ENCODE measurements at regions not wholly inside any gene's neighbourhood (a gene's known extent, or its start where the extent isn't known, plus 50 kb on each side); places are given as distances from the start of the nearest gene placed in this dataset.
"Not testable (repeated sequence)": the region's sequence is repeated elsewhere in the genome, so short reads cannot be mapped to it uniquely, and the experiment has no call there.

GRCh38 chr4:131883181-131883580 lies 1265.9 kb upstream of the PCDH10 start:
- H3K4me3 ChIP-seq; H3K9me3 ChIP-seq; DNase-seq; ATAC-seq; H3K27ac ChIP-seq; H3K4me1 ChIP-seq; intact Hi-C loops (cut with DNase I); H3K36me3 ChIP-seq; H3K27me3 ChIP-seq: not testable (repeated sequence)
- 33% methylated on average over 2 of the region's 2 CpGs for WGBS (ENCODE audit: insufficient coverage, low coverage, low lambda C conversion rate, missing lambda C conversion rate)

GRCh38 chr4:131925662-131926061 lies 1223.4 kb upstream of the PCDH10 start:
- H3K27ac ChIP-seq; H3K4me1 ChIP-seq; H3K27me3 ChIP-seq; H3K4me3 ChIP-seq; DNase-seq; intact Hi-C loops (cut with DNase I); H3K9me3 ChIP-seq; ATAC-seq; H3K36me3 ChIP-seq: not testable (repeated sequence)
- WGBS (ENCODE audit: insufficient coverage, low coverage, low lambda C conversion rate, missing lambda C conversion rate), result 33% methylated on average over 2 of the region's 2 CpGs

GRCh38 chr4:131967646-131968045 lies 1181.4 kb upstream of the PCDH10 start:
- H3K9me3 ChIP-seq; H3K4me3 ChIP-seq; DNase-seq; intact Hi-C loops (cut with DNase I); H3K27me3 ChIP-seq; ATAC-seq; H3K36me3 ChIP-seq; H3K27ac ChIP-seq; H3K4me1 ChIP-seq: not testable (repeated sequence)

- Histone ChIP-seq H3K27ac (no peak overlapping the region), H3K4me1 (no peaks in the 10 kb centered on the region), H3K36me3 (no peaks in the 10 kb centered on the region), H3K4me3 (no peak overlapping the region), H3K27me3 (no peaks in the 10 kb centered on the region), H3K9me3 (no peaks in the 10 kb centered on the region)
- ATAC-seq (no peak), DNase-seq (no peak)
- TF ChIP-seq POLR2A (IDR thresholded peaks at IDR 0.05) (no peak), CTCF (IDR thresholded peaks at IDR 0.05) (no peak)
- intact Hi-C loops (cut with DNase I), result no loop called here
- 45% methylated on average over 3 of the region's 4 CpGs for WGBS (ENCODE audit: insufficient coverage, low coverage, low lambda C conversion rate, missing lambda C conversion rate)
These were observed 1174.4 kb upstream of the PCDH10 start for GRCh38 chr4:131974730-131975129.

GRCh38 chr4:131975276-131976132 lies 1173.6 kb upstream of the PCDH10 start:
- H3K4me3 ChIP-seq; intact Hi-C loops (cut with DNase I); H3K27ac ChIP-seq; DNase-seq; H3K36me3 ChIP-seq; H3K9me3 ChIP-seq; H3K27me3 ChIP-seq; ATAC-seq; H3K4me1 ChIP-seq: not testable (repeated sequence)
- WGBS (ENCODE audit: insufficient coverage, low coverage, low lambda C conversion rate, missing lambda C conversion rate), result 82% methylated on average over 13 of the region's 63 CpGs

- H3K4me1 ChIP-seq; intact Hi-C loops (cut with DNase I); ATAC-seq; H3K36me3 ChIP-seq; H3K4me3 ChIP-seq; H3K27me3 ChIP-seq; H3K27ac ChIP-seq; H3K9me3 ChIP-seq; DNase-seq: not testable (repeated sequence)
- WGBS (ENCODE audit: insufficient coverage, low coverage, low lambda C conversion rate, missing lambda C conversion rate), result 94% methylated on average over 17 of the region's 71 CpGs
These were observed 1172.7 kb upstream of the PCDH10 start for GRCh38 chr4:131976133-131977002.

- 83% methylated on average over 5 of the region's 18 CpGs for WGBS (ENCODE audit: insufficient coverage, low coverage, low lambda C conversion rate, missing lambda C conversion rate)
- Histone ChIP-seq H3K27me3 (no peaks in the 10 kb centered on the region), H3K4me3 (no peak overlapping the region)
These were observed 1171.0 kb upstream of the PCDH10 start for GRCh38 chr4:131978120-131978519.

More at GRCh38 chr4:131978120-131978519, 1171.0 kb upstream of the PCDH10 start:
- no peaks in the 10 kb centered on the region for H3K4me1 ChIP-seq
- DNase-seq (no peak), ATAC-seq (no peak)
- TF ChIP-seq CTCF (IDR thresholded peaks at IDR 0.05), result no peak
- TF ChIP-seq POLR2A (IDR thresholded peaks at IDR 0.05), result no peak
- intact Hi-C loops (cut with DNase I), result no loop called here
- H3K36me3 ChIP-seq, result no peaks in the 10 kb centered on the region
- H3K9me3 ChIP-seq, result no peaks in the 10 kb centered on the region
- no peak overlapping the region for H3K27ac ChIP-seq

Measured in right lobe of liver (tissue), 6 donors.